ENCODE measurements at regions not wholly inside any gene's neighbourhood (a gene's known extent, or its start where the extent isn't known, plus 50 kb on each side); places are given as distances from the start of the nearest gene placed in this dataset.

DNA sequence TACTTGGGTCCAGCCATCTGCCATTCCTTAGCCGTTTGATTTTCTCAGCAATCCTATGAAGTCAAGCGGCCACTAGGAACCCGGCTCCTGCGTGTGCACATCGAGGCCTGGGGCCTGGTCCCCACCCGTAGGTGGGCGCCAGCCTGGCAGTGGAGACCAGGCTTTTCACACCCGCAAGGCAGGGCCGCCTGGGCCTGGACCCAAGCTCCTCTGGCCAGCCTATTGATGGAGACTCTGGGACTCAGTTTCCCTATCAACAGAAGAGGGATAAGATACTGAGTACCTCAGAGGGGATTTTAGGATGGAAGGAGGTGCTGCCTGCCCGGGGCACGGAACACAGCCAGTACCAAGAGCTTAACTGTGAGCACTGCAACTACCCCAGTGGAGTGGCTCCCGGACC is 104.3 kb upstream of the C14orf180 start:
- DNase-seq (ENCODE audit: low read depth in 1 of 2, low spot score in 1 of 2) (no peak), FAIRE-seq (no peak), ATAC-seq (no peak)
- ChIA-PET POLR2A (no interaction called here), CTCF (no interaction called here)
- no peaks in the 10 kb centered on the region for H3K9me3 ChIP-seq
- H3K4me2 ChIP-seq = no peak overlapping the region
- no peak for TF ChIP-seq E2F6 (IDR thresholded peaks at IDR 0.05; ENCODE audit: borderline replicate concordance, low read depth)
- TF ChIP-seq ZFP36 (IDR thresholded peaks at IDR 0.05; ENCODE audit: borderline replicate concordance, partially characterized antibody) = no peak
- TF ChIP-seq RARB (CRISPR knock-in tag; IDR thresholded peaks at IDR 0.05) = no peak
- no peak for TF ChIP-seq GATA3 (IDR thresholded peaks at IDR 0.05; ENCODE audit: borderline replicate concordance)
- TF ChIP-seq NFE2L2 (conservative IDR thresholded peaks at IDR 0.05; ENCODE audit: low read length) = no peak
- TF ChIP-seq BCL3 (IDR thresholded peaks at IDR 0.05) = no peak
- no peak for TF ChIP-seq ELK1 (IDR thresholded peaks at IDR 0.05; ENCODE audit: low read depth, low read length)
- TF ChIP-seq TFCP2L1 (CRISPR knock-in tag; IDR thresholded peaks at IDR 0.05) = no peak
- no peak for TF ChIP-seq KDM5A (IDR thresholded peaks at IDR 0.05)
- TF ChIP-seq PHF8 (IDR thresholded peaks at IDR 0.05; ENCODE audit: borderline replicate concordance, low read depth) = no peak
- no peak for TF ChIP-seq EP300 (IDR thresholded peaks at IDR 0.05)
- no peak for TF ChIP-seq RAD21 (conservative IDR thresholded peaks at IDR 0.05 in 1 of 2, IDR thresholded peaks at IDR 0.05 in 1 of 2)
- TF ChIP-seq ZSCAN20 (CRISPR knock-in tag; IDR thresholded peaks at IDR 0.05) = no peak
- H3K4me3 ChIP-seq = no peak overlapping the region
- no peaks in the 10 kb centered on the region for H3K4me1 ChIP-seq
- 68% methylated on average over 11 of the region's 12 CpGs for WGBS (ENCODE audit: missing lambda C conversion rate)
- no peak overlapping the region for H3K27ac ChIP-seq

- no peak overlapping the region for H3K4me2 ChIP-seq
- H3K4me1 ChIP-seq = no peaks in the 10 kb centered on the region
- POLR2A ChIA-PET = no interaction called here
- TF ChIP-seq ZNF302 (CRISPR knock-in tag; IDR thresholded peaks at IDR 0.05) (no peak), BCL3 (IDR thresholded peaks at IDR 0.05) (no peak), RCOR1 (IDR thresholded peaks at IDR 0.05; ENCODE audit: low read depth, low read length) (no peak), NPAS2 (CRISPR knock-in tag; IDR thresholded peaks at IDR 0.05; ENCODE audit: borderline replicate concordance) (no peak), CEBPB (IDR thresholded peaks at IDR 0.05) (no peak), CHD2 (IDR thresholded peaks at IDR 0.05; ENCODE audit: low read length, partially characterized antibody) (no peak), FOSL2 (IDR thresholded peaks at IDR 0.05) (no peak), FOSL2 (CRISPR knock-in tag; IDR thresholded peaks at IDR 0.05) (no peak), HOXB13 (CRISPR knock-in tag; IDR thresholded peaks at IDR 0.05; ENCODE audit: low read depth) (no peak), CHD4 (IDR thresholded peaks at IDR 0.05; ENCODE audit: borderline replicate concordance) (no peak), NR3C1 (IDR thresholded peaks at IDR 0.05) (no peak), ZSCAN20 (CRISPR knock-in tag; IDR thresholded peaks at IDR 0.05) (no peak), JUNB (IDR thresholded peaks at IDR 0.05) (no peak)
- FAIRE-seq (no peak), ATAC-seq (no peak), DNase-seq (ENCODE audit: low read depth in 1 of 2, low spot score in 1 of 2) (no peak)
- CTCF ChIA-PET = interaction anchor here (1.8 kb wide), 1 partner anchor 34 kb away, joined by 3 read pairs; no protein-coding TSS in a partner anchor
- no CpG with 5 or more reads among the region's 10 CpGs for WGBS (ENCODE audit: missing lambda C conversion rate)
- no peak overlapping the region for H3K27ac ChIP-seq
- H3K4me3 ChIP-seq = no peak overlapping the region
- no peaks in the 10 kb centered on the region for H3K9me3 ChIP-seq
Measured at GRCh38 chr14:104475802-104476201, 103.8 kb upstream of the C14orf180 start.

All from A549 (cell line).